ENCODE measurements at regions not wholly inside any gene's neighbourhood (a gene's known extent, or its start where the extent isn't known, plus 50 kb on each side); places are given as distances from the start of the nearest gene placed in this dataset.

DNA sequence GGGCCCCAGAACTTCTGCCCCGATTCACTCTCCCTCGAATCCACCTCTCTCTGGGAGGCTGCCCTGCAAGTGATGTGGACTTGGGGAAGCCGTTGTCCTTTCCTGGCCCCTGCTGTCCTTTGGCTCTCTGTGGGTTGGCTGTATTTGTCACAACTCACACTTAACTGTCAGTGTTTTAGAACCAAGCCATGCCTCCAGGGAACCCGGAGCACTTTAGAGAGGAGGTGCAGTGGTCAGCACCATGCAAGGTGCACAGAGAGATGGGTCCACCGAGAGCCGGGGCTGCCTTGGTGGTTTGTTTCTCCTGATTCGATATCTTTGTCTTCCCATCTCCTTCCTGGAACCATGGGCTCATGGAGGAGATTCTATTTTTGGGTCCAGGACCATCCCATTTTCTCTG lies 129.5 kb upstream of the RTL1 start (continued):
- TF ChIP-seq, protein P1, sequence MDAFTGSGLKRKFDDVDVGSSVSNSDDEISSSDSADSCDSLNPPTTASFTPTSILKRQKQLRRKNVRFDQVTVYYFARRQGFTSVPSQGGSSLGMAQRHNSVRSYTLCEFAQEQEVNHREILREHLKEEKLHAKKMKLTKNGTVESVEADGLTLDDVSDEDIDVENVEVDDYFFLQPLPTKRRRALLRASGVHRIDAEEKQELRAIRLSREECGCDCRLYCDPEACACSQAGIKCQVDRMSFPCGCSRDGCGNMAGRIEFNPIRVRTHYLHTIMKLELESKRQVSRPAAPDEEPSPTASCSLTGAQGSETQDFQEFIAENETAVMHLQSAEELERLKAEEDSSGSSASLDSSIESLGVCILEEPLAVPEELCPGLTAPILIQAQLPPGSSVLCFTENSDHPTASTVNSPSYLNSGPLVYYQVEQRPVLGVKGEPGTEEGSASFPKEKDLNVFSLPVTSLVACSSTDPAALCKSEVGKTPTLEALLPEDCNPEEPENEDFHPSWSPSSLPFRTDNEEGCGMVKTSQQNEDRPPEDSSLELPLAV (CRISPR knock-in tag; conservative IDR thresholded peaks at IDR 0.05; ENCODE audit: low read depth), result no peak
- TF ChIP-seq MEIS2 (CRISPR knock-in tag; IDR thresholded peaks at IDR 0.05), result no peak
- no peak for TF ChIP-seq CEBPG (CRISPR knock-in tag; IDR thresholded peaks at IDR 0.05)
- no peak for TF ChIP-seq TOE1 (CRISPR knock-in tag; IDR thresholded peaks at IDR 0.05)
- TF ChIP-seq AHR (CRISPR knock-in tag; IDR thresholded peaks at IDR 0.05), result no peak
- no peak for TF ChIP-seq NFE2L2 (IDR thresholded peaks at IDR 0.05; ENCODE audit: low read length)
- no peak for TF ChIP-seq ZFYVE20 (CRISPR knock-in tag; IDR thresholded peaks at IDR 0.05; ENCODE audit: borderline replicate concordance, low read depth)
- no peak for TF ChIP-seq TRIM24 (CRISPR knock-in tag; IDR thresholded peaks at IDR 0.05)

DNA sequence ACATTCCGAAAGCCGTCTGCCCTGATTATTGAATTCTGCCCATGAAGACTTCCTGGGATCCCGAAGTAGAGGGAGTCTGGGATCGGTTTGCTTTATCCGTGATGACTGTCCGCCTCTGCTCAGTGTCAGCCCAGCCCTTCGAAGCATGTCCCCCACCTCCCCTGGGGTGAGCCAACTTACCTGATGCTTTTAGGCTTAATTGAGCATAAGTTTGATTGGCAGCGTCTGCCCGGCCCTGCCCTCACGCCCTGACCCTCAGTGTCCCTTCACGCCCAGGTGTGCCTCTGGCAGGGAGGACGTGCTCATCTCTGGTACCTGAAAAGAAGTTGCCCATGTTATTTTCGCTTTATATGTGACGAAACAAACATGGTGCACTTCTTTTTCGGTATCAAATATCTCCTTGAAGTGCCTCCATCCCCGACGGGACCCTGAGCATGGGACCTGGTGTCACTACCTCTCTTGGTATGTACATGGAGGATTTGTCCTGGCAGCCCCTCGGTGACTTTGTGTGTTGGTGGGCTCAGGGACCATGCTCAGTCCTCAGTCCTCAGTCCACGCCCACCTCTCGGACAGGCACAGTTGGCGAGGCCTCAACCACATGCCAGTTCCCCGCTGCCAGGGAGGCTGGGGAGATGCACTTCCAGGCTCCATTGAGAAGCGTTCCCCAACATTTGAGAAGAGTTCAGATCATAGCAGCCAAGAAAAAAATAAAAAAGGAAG lies 130.1 kb upstream of the RTL1 start:
- peaks cover 22 to 87% of the 10 kb centered on the region in 2 experiments for H3K27me3 ChIP-seq (ENCODE audit: control insufficient read depth in 1 of 2, insufficient read depth in 2 of 2, low read length in 2 of 2)
- H3K9ac ChIP-seq (ENCODE audit: insufficient read depth, low read depth, low read length), result no peak overlapping the region
- intact Hi-C loops (cut with micrococcal nuclease; ENCODE audit: unreplicated experiment) (no loop called here), in situ Hi-C loops (cut with HindIII; ENCODE audit: extremely low pct_ligation_motif_present, low pct_unique_long_range_greater_than_20kb) (no loop called here)
- no peak overlapping the region for H3K4me2 ChIP-seq (ENCODE audit: low read depth, low read length)
- H4K20me1 ChIP-seq (ENCODE audit: insufficient read depth, low read length), result peaks cover 10% of the 10 kb centered on the region; the same call in 1 of the 2 replicates
- ATAC-seq (no peak), FAIRE-seq (no peak), DNase-seq (ENCODE audit: low spot score) (no peak)
- POLR2A ChIA-PET, result no interaction called here
- no TSS peak for BruUV-seq (replicated peaks)
- H3K79me2 ChIP-seq (ENCODE audit: insufficient read depth, low read length), result no peaks in the 10 kb centered on the region
- no peaks in the 10 kb centered on the region for H3K9me3 ChIP-seq (ENCODE audit: low read length)
- no peaks in the 10 kb centered on the region for H3K4me1 ChIP-seq (ENCODE audit: insufficient read depth, low read length)
- H3K27ac ChIP-seq (ENCODE audit: extremely low read length, insufficient read depth, low read length), result no peak overlapping the region
- CTCF ChIA-PET (ENCODE audit: low intra/inter-chr PET ratio, low total read pairs), result no interaction called here
- WGBS (ENCODE audit: low lambda C conversion rate), result 29% methylated on average over 22 of the region's 23 CpGs
- H3K4me3 ChIP-seq (replicated peaks in 1 of 3; ENCODE audit: insufficient read depth in 1 of 3, low read depth in 2 of 3, low read length in 3 of 3), result no peak overlapping the region
- H3K36me3 ChIP-seq (replicated peaks in 1 of 2; ENCODE audit: control insufficient read depth in 1 of 2, insufficient read depth in 2 of 2, low read length in 2 of 2), result no peaks in the 10 kb centered on the region
- H2AFZ ChIP-seq (ENCODE audit: low read length), result no peak overlapping the region
- TF ChIP-seq RFX3 (CRISPR knock-in tag; IDR thresholded peaks at IDR 0.05) (no peak), IKZF1 (IDR thresholded peaks at IDR 0.05) (no peak), NR3C1 (CRISPR knock-in tag; IDR thresholded peaks at IDR 0.05) (no peak), ISL2 (CRISPR knock-in tag; IDR thresholded peaks at IDR 0.05) (no peak), ZNF432 (CRISPR knock-in tag; IDR thresholded peaks at IDR 0.05; ENCODE audit: borderline replicate concordance) (no peak), ZNF850 (CRISPR knock-in tag; conservative IDR thresholded peaks at IDR 0.05) (no peak), ZNF232 (CRISPR knock-in tag; IDR thresholded peaks at IDR 0.05; ENCODE audit: borderline replicate concordance) (no peak), ZNF713 (CRISPR knock-in tag; IDR thresholded peaks at IDR 0.05) (no peak), SMYD3 (CRISPR knock-in tag; IDR thresholded peaks at IDR 0.05) (no peak)
- TF ChIP-seq, protein P2, sequence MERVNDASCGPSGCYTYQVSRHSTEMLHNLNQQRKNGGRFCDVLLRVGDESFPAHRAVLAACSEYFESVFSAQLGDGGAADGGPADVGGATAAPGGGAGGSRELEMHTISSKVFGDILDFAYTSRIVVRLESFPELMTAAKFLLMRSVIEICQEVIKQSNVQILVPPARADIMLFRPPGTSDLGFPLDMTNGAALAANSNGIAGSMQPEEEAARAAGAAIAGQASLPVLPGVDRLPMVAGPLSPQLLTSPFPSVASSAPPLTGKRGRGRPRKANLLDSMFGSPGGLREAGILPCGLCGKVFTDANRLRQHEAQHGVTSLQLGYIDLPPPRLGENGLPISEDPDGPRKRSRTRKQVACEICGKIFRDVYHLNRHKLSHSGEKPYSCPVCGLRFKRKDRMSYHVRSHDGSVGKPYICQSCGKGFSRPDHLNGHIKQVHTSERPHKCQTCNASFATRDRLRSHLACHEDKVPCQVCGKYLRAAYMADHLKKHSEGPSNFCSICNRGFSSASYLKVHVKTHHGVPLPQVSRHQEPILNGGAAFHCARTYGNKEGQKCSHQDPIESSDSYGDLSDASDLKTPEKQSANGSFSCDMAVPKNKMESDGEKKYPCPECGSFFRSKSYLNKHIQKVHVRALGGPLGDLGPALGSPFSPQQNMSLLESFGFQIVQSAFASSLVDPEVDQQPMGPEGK (CRISPR knock-in tag; IDR thresholded peaks at IDR 0.05), result no peak
- TF ChIP-seq, protein P3, sequence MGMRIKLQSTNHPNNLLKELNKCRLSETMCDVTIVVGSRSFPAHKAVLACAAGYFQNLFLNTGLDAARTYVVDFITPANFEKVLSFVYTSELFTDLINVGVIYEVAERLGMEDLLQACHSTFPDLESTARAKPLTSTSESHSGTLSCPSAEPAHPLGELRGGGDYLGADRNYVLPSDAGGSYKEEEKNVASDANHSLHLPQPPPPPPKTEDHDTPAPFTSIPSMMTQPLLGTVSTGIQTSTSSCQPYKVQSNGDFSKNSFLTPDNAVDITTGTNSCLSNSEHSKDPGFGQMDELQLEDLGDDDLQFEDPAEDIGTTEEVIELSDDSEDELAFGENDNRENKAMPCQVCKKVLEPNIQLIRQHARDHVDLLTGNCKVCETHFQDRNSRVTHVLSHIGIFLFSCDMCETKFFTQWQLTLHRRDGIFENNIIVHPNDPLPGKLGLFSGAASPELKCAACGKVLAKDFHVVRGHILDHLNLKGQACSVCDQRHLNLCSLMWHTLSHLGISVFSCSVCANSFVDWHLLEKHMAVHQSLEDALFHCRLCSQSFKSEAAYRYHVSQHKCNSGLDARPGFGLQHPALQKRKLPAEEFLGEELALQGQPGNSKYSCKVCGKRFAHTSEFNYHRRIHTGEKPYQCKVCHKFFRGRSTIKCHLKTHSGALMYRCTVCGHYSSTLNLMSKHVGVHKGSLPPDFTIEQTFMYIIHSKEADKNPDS (CRISPR knock-in tag; IDR thresholded peaks at IDR 0.05), result no peak
